Activated T-cell treated with anti-CD3 and anti-CD28 coated beads for 4 hours (primary cell): ENCODE measurements at regions not wholly inside any gene's neighbourhood (a gene's known extent, or its start where the extent isn't known, plus 50 kb on each side); places are given as distances from the start of the nearest gene placed in this dataset.

ENCODE experiments used
- DNase-seq: peaks from one replicate; pipeline ENCODE4 v3.0.0-alpha.2; 2020

DNA sequence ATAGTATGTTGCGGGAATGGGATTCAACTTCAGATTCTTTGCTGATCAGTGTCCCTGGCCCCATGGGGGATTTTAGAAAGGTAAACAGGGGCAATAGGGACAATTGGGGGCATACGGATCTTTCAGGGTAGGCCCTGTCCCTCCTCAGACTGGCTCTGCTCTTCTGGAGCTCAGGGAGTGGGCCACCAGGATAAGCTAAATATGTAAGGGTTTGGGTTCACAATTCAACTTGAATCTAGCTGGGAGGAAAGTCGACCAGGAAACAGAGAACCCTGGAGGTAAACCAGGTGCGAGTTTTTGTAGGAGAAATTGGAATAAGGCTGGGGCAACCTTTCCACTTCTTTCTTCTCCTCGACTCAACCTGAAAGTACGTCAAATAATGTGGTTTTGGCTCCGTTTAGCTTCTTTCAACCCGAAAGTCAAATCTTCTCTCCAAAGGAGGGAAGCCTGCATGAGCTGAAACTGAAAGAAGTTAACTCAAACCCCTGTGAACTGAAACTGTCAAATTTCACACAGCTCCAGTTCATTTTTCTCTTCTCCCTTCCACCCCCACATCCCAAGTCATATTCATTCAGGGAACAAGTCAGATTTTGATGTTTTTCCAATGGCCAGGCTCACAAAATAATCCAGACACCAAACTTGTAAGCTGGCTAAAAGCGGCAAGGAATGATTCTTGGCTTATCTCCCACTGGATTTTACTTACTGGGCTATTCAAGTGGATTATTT is 278.2 kb downstream of the CLIC5 start:
- no peak for DNase-seq

DNA sequence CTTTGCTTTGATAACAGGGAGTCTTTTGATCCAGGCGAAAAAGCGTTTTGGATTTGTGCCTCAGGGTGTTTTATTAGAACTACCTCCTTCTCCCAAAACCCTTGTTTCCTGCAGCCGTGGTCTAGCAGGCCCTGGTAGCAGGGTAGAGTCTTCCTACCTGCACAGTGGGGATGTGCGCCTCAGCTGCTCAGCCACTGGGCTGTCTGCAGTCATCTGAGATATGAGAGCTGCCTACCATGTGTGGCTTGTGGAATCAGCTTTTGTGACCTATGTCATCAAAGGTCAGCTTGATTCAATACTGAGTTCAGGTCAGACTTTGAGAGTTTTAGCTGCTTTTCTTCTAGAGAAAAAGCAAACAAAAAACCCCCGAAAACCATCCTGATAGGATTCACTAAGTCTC is 279.5 kb downstream of the CLIC5 start:
- DNase-seq, result no peak

DNA sequence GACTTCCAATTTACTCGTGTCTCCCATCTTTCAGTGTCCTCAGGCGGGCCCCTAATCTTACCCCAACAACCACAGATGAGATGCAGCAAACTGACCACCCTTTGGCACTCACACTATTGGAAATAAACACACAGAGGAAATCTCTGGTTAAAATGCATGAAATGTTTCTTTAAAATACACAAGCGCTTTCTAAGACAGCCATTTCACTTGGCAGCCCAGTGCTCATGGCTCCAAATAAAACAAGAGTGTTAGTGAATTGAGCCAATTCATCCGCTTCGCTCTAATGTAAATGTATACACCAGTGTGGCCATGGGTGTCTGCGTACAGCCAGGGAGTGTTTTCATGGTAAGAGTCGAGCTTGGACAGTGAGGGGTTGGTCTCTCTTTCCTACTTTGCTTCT is 282.9 kb downstream of the CLIC5 start:
- DNase-seq, result no peak

DNA sequence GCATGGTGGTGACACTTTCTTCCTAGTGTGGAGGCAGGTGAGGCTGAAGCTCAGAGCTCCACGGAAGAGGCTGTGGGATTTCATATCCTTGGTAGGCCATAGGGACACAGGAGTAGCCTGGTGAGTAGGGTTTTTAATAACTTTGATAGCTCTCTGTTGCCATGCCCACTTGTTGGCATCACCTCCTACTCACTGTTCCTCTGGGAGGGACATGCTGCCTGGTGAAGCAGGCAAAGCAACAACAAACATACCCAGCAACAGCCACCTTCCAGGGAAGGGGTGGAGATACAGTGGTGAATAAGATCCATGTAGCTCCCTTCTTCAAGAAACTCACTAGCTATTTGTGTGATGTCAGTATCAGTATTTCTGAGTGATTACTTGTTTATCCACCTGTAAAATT is 285.4 kb downstream of the CLIC5 start:
- no peak for DNase-seq

DNA sequence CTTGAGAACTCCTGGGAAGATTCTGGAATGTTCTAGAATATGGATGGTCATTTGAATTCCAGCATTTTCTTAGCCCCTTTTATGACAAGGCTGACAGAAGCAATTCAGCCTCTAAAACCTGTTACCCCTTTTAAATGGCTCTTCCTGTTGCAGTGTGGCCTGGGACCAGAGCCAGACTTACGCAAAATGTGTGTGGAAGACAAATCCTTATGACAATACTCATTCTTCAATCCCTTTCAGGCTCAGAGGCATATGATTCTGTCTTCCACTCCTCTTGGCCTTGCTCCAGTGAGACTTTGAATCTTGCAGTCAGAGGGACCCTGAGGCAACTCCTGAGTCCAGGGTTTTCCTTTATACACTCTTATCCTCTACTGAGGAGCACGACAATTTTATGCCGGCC is 287.0 kb downstream of the CLIC5 start:
- DNase-seq, result no peak

DNA sequence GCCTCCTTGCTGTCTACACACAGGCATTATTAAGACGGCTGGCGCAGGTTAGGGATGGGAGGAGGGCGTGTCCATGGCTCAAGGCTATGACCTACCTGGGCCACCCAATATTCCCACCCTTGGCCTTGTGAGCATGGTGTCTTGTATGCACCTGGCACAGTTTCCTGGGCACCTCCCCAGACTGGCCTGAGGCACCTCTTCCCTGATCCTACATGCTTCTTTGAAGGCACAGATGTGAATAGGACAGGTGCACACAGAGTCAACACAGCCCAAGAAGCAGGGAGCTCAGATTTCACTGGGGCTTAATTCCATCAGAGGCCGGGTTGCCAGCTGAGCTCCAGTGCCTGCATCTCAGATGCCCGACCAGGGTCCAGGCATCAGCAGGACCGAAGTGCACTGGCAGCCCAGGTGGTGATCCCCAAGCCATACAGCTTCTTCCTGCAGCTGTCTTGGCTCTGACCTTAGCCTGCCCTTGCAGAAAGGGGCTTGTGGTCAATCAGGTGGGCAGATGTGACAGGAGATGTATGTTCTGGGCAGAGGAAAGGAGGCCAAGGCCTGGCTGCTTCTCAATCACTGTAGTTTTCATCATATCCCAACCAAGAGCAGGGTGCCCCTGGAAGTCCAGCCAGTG is 287.7 kb downstream of the CLIC5 start:
- no peak for DNase-seq

DNA sequence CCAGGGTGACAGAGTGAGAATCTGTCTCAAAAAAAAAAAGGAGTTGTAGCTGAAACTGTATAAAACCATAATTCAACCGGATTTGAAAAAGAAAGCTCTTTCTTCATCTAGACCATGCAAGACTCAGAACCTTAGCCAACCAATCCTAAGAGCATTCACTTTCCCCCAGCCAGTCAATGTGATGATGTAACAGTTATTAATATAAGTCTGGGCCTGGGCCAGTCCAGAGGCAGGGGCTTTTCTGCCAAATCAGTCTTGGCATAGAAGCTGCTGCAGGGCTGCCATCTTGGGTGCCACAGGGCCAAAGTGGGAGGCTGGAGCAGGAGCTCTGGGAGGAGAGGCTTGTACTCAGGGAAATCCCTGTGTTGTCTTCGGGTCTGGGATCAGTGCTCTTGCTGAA is 288.4 kb downstream of the CLIC5 start:
- DNase-seq, result no peak

DNA sequence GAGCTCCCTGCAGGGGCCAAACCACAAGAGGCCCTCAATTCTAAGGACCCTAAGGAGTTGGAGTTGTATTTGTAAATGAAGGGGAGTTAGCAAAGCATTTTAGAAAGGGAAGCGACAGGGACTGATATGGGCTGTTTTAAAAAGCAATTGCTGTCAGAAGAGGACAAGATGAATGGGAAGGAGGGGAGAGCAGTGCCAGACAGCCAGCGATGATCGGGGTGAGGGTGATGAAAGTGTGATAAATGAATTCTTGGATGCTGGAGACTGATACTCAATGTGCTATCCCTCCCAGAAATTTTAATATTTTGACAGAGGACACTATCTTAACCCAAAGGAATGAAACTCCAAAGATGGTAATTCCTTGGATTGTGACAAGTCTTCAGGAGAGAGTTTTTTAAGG is 289.2 kb downstream of the CLIC5 start:
- DNase-seq, result no peak

DNA sequence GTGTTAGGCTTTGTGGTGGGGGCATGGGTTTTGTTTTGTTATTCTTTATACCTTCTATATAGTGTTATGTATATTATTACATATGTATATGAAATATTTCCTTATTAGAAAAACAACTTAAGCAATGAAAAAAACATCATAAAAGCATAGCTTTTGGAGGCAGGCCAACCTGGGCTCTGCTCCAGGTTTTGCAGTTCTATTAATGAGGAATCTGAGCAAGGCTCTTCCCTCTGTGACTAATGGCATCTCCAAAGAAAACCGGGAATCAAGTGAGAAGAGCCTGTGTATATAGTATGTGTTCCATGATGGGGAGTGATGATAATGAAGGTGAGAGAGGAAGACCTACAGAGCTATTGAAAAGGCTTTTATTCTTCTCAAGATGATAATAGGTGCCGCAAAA is 291.1 kb downstream of the CLIC5 start:
- DNase-seq, result no peak

DNA sequence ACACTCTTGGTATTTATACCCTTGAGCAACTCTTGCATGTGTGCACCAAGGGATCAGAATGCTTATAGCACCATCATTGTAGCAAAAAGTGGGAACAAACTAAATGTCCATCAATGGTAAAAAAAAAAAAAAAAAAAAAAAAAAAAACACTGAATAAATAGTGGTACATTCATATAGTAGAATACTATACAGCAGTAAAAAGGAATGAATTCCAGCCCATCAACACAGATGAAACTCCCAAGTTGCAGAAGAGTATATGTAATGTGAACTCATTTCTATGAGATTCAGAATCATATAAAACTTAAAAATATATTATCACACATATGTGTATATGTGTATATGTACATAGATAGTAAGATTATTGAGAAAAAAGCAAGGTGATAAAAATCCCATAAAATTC is 291.6 kb downstream of the CLIC5 start:
- DNase-seq, result no peak

DNA sequence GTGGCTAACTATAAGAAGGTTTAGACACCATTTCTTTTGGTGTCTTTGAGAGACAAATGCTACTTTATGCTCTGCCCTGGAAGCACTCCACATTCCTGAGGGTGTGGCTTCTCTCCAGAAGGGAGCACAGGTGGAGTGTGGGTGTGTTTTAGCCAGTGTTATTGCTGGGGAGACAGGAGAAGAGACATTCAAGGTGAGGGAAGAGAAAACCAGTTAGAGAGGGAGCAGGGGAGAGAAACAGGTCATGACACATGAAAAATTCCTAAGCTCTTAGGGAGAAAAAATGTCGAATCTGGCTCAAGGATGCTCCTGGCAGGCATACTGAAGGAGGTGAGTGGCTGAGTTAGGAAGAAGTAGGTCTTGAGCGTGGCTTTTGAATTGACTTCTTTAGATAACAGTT is 292.8 kb downstream of the CLIC5 start:
- DNase-seq, result no peak

DNA sequence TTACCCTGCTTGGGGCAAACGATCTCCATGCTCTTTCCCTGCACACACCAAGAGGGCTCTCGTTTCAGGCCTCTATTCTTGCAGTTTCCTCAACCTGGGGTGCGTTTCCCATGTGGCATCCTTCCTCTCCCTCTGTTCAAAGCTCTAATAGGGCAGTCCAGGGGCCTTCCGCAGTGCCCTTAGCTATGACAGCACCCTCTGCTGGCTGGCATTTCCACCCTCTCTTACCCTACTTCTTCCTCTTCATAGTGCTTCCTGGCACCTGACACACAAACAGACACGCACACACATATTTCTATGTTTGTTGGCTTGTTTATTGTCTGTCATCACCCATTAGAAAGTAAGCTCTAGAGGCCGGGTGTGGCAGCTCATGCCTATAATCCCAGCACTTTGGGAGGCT is 294.0 kb downstream of the CLIC5 start:
- DNase-seq, result no peak

DNA sequence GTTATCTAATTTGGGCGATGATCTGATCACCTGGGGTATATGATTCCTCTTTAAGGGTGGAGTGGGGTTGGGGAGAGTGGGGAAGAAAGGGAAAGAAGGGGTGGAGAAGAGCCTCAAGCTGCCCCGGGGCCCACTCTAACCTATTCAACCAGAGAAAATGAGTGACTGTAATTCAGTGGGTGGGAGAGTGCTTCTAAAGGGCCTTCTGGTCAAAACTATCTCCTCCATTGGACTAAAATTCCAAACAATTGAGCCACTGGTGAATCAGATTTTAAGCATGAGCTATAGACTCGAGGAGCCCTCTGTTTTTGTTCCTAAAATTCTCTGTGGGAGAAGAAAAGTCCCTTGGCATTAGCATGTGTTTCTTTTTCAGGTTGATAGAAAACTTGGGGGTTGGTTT is 296.8 kb downstream of the CLIC5 start:
- DNase-seq, result no peak

DNA sequence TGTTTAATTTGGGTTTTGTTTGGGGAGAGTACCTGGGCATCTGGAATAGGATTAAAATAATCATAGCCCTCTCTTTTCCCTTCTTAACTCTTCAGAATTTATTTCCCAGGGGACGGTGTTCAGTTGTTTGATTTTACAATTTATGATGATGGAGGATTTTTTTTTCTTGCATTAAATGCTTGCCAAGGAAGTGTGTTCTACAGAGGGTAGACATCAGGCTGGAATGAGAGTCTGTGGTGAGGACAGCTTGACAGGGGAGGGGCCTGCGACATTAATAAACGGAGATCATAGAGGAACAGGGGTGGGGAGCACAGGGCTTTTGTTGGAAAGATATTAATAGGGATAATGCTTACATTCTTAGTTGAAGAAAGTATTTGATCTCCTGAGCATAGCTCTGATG is 297.5 kb downstream of the CLIC5 start:
- no peak for DNase-seq

DNA sequence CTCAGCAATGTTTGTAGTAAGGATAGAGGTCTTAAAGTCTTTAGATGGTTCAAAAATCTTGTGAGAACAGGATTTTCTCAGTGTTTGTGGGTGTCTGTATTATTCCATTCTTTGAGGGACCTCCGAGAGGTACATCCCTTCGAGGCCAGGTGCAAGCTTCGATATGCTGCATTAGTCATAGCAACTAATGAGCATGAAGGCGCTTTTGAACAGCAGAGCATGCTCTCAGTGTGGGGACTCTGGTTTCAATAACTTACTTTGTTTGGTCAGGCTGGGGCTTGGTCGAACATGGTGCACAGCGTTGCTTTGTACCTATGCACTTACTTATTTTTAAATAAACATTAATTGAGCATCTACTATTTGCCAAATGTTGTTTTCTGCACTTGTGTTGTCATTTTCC is 297.9 kb downstream of the CLIC5 start:
- no peak for DNase-seq

DNA sequence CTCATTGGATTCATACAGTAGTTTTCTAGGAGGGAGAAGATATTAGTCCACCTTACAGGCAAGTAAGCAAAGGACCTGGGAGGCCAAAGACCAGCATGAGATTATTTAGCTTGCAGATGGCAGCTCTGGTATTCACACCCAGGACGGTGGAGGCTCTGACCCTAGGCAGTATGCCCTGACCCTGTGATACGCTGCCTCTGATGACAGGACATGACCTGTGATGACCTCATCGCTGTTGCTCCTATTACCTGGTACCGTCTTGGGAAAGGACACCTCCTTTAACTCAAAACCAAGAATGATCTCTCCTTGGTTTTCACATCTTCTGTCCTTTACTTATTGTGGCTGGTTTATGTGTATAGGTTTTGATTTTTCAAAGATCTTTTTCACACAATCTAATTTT is 298.6 kb downstream of the CLIC5 start:
- DNase-seq, result no peak

DNA sequence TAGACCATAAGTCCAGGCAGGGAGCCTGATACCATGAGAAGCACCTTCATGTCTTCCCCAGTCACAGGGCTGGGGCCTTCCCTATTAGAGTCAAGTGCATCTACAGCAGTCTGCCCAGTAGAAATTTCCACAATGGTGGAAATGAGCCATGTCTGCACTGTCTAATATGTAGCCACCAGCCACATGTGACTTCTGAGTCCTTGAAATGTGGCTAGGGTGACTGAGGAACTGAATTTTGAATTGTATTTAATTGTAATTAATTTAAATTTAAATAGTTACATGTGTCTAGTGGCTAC is 300.2 kb downstream of the CLIC5 start:
- DNase-seq, result no peak

DNA sequence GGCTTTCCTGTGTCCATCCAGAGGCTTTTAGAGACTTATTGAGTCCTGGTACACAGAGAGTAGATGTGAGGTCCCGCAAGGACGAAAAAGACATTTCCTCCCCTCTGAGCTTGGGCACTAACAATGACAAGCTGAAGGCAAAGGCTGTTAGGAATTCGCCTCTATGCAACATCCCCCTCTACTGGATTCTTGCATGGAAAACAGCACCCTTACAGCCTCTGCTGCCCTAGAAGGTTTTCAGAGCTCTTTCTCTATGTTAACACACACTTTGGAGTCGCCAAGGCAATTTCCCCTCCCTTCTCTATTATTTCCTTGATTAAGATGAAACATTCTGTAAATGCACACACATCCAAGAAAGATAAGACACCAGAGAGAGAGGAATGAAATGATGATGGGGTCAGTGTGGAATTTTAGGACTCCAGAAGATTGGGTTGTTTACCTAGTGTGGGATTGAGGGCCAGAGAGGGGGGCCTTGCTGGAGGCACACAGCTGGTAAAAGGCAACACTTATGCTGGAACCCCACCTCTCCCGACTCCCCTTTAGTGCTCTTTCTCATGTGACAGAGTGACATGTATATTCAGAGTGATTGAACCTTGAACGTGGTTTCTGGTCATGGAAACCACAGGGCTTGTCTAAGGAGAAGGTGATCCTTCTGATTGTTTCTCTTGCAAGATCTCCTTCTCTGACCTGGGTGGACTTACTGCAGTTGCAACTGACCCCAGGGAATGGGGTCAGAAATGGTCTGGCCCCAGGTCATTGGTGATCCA is 300.7 kb downstream of the CLIC5 start:
- peak; percentile 38 for DNase-seq

DNA sequence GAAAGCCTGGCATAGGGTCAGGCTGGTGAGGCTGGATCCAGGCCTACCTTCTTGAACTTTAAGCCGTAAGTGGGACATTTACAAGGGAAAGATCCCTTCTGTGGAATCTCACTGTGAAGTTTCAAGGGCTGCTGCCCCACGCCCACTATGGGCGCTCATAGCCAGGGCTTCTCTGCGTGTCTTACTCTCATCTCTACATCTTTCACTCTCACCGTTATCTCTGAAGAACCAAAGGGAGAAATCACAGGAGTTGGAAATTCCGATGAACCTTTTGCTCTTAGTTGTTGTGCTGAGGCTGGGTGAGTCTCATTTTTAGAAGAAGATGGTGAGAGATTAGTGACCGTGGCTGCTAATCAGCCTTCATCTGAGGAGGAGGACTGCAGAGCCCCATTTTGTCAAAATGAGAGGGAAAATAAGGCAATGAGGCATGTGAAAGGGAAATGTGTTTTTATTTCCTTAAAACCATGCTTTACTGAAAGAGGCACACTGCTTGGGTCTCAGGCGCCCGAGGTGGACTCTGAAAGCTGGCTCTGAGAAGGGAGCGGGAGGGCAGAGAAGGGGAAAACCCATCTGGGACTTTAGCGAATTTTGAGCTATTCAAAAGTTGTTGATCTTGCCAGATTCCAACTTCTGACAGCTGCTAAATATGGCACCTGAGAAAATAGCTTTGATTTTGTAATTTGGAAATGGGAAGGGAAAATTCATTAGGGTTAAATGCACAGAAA is 301.5 kb downstream of the CLIC5 start:
- no peak for DNase-seq
